ENCODE measurements at regions not wholly inside any gene's neighbourhood (a gene's known extent, or its start where the extent isn't known, plus 50 kb on each side); places are given as distances from the start of the nearest gene placed in this dataset.

- Mint-ChIP-seq H3K9me3 (no peaks in the 10 kb centered on the region), H3K36me3 (no peaks in the 10 kb centered on the region), H3K4me3 (no peak overlapping the region), H3K4me1 (ENCODE audit: low read depth in 2 of 2) (no peaks in the 10 kb centered on the region), H3K27ac (no peak overlapping the region), H3K27me3 (no peaks in the 10 kb centered on the region)
- DNase-seq (ENCODE audit: low spot score) (no peak), ATAC-seq (no peak)
Measured at GRCh38 chr20:60266177-60266823, 308.1 kb downstream of the CDH26 start.

- Mint-ChIP-seq H3K27me3 (no peaks in the 10 kb centered on the region), H3K36me3 (no peaks in the 10 kb centered on the region), H3K4me1 (ENCODE audit: low read depth in 2 of 2) (no peaks in the 10 kb centered on the region), H3K27ac (no peak overlapping the region), H3K9me3 (no peaks in the 10 kb centered on the region), H3K4me3 (no peak overlapping the region)
- no peak for DNase-seq (ENCODE audit: low spot score)
- ATAC-seq = peak in 1 of 2 donors; percentile 32
Measured at GRCh38 chr20:60268491-60268890, 310.3 kb downstream of the CDH26 start.

- H3K4me3 Mint-ChIP-seq = no peak overlapping the region
- no peak for ATAC-seq
- no peaks in the 10 kb centered on the region for H3K4me1 Mint-ChIP-seq (ENCODE audit: low read depth in 2 of 2)
- H3K27ac Mint-ChIP-seq = no peak overlapping the region
- no peaks in the 10 kb centered on the region for H3K27me3 Mint-ChIP-seq
- no peaks in the 10 kb centered on the region for H3K9me3 Mint-ChIP-seq
- H3K36me3 Mint-ChIP-seq = no peaks in the 10 kb centered on the region
- DNase-seq (ENCODE audit: low spot score) = no peak
Measured at GRCh38 chr20:60269573-60270162, 311.4 kb downstream of the CDH26 start.

- H3K27me3 Mint-ChIP-seq = no peaks in the 10 kb centered on the region
- no peak overlapping the region for H3K4me3 Mint-ChIP-seq
- ATAC-seq = no peak
- H3K9me3 Mint-ChIP-seq = no peaks in the 10 kb centered on the region
- H3K36me3 Mint-ChIP-seq = no peaks in the 10 kb centered on the region
- H3K4me1 Mint-ChIP-seq (ENCODE audit: low read depth in 2 of 2) = no peaks in the 10 kb centered on the region
- DNase-seq (ENCODE audit: low spot score) = no peak
- H3K27ac Mint-ChIP-seq = no peak overlapping the region
Measured at GRCh38 chr20:60270341-60270740, 312.1 kb downstream of the CDH26 start.

- DNase-seq (ENCODE audit: low spot score) (no peak), ATAC-seq (no peak)
- Mint-ChIP-seq H3K9me3 (no peaks in the 10 kb centered on the region), H3K36me3 (no peaks in the 10 kb centered on the region), H3K4me3 (no peak overlapping the region), H3K27me3 (no peaks in the 10 kb centered on the region), H3K27ac (no peak overlapping the region), H3K4me1 (ENCODE audit: low read depth in 2 of 2) (no peaks in the 10 kb centered on the region)
Measured at GRCh38 chr20:60271597-60271996, 313.4 kb downstream of the CDH26 start.

- Mint-ChIP-seq H3K36me3 (no peaks in the 10 kb centered on the region), H3K9me3 (no peaks in the 10 kb centered on the region), H3K4me1 (ENCODE audit: low read depth in 2 of 2) (no peaks in the 10 kb centered on the region), H3K27ac (no peak overlapping the region), H3K4me3 (no peak overlapping the region), H3K27me3 (no peaks in the 10 kb centered on the region)
- DNase-seq (ENCODE audit: low spot score) (no peak), ATAC-seq (no peak)
Measured at GRCh38 chr20:60272790-60273189, 314.6 kb downstream of the CDH26 start.

- no peak overlapping the region for H3K4me3 Mint-ChIP-seq
- no peak for ATAC-seq
Measured at GRCh38 chr20:60274717-60275116, 316.5 kb downstream of the CDH26 start.

GRCh38 chr20:60281295-60281694, 323.1 kb downstream of the CDH26 start:
- Mint-ChIP-seq H3K4me1 (ENCODE audit: low read depth in 2 of 2) (no peaks in the 10 kb centered on the region), H3K27ac (no peak overlapping the region), H3K4me3 (no peak overlapping the region), H3K9me3 (peaks cover 5% of the 10 kb centered on the region), H3K27me3 (no peaks in the 10 kb centered on the region), H3K36me3 (peaks cover 7% of the 10 kb centered on the region)
- ATAC-seq = no peak
- DNase-seq (ENCODE audit: low spot score) = no peak

More at GRCh38 chr20:60274717-60275116, 316.5 kb downstream of the CDH26 start:
- Mint-ChIP-seq H3K9me3 (no peaks in the 10 kb centered on the region), H3K27me3 (no peaks in the 10 kb centered on the region), H3K36me3 (no peaks in the 10 kb centered on the region), H3K4me1 (ENCODE audit: low read depth in 2 of 2) (no peaks in the 10 kb centered on the region), H3K27ac (no peak overlapping the region)
- no peak for DNase-seq (ENCODE audit: low spot score)

GRCh38 chr20:60283281-60283680, 325.1 kb downstream of the CDH26 start:
- H3K27me3 Mint-ChIP-seq = no peaks in the 10 kb centered on the region
- peaks cover 7% of the 10 kb centered on the region for H3K36me3 Mint-ChIP-seq
- no peak overlapping the region for H3K4me3 Mint-ChIP-seq
- H3K27ac Mint-ChIP-seq = no peak overlapping the region
- no peak for ATAC-seq
- H3K4me1 Mint-ChIP-seq (ENCODE audit: low read depth in 2 of 2) = no peaks in the 10 kb centered on the region
- peaks cover 5% of the 10 kb centered on the region for H3K9me3 Mint-ChIP-seq
- DNase-seq (ENCODE audit: low spot score) = no peak

- Mint-ChIP-seq H3K9me3 (peaks cover 14% of the 10 kb centered on the region), H3K36me3 (peaks cover 26% of the 10 kb centered on the region), H3K27ac (no peak overlapping the region), H3K4me1 (ENCODE audit: low read depth in 2 of 2) (peaks cover 4 to 5% of the 10 kb centered on the region in 2 donors), H3K4me3 (no peak overlapping the region), H3K27me3 (no peaks in the 10 kb centered on the region)
- no peak for ATAC-seq
- no peak for DNase-seq (ENCODE audit: low spot score)
Measured at GRCh38 chr20:60286764-60287163, 328.5 kb downstream of the CDH26 start.

- Mint-ChIP-seq H3K27me3 (no peaks in the 10 kb centered on the region), H3K4me1 (ENCODE audit: low read depth in 2 of 2) (peaks cover 10 to 15% of the 10 kb centered on the region in 2 donors), H3K9me3 (peaks cover 14% of the 10 kb centered on the region), H3K4me3 (no peak overlapping the region), H3K36me3 (peaks cover 24% of the 10 kb centered on the region), H3K27ac (no peak overlapping the region)
- ATAC-seq (no peak), DNase-seq (ENCODE audit: low spot score) (no peak)
Measured at GRCh38 chr20:60288945-60289344, 330.7 kb downstream of the CDH26 start.

GRCh38 chr20:60292001-60292520, 333.8 kb downstream of the CDH26 start:
- DNase-seq (ENCODE audit: low spot score) (no peak), ATAC-seq (no peak)
- peaks cover 14% of the 10 kb centered on the region for H3K9me3 Mint-ChIP-seq
- no peaks in the 10 kb centered on the region for H3K27me3 Mint-ChIP-seq
- H3K4me1 Mint-ChIP-seq (ENCODE audit: low read depth in 2 of 2) = peaks cover 20 to 29% of the 10 kb centered on the region in 2 donors
- peak overlapping the region in 1 of 2 donors; percentile 40 for H3K27ac Mint-ChIP-seq
- H3K36me3 Mint-ChIP-seq = peaks cover 24% of the 10 kb centered on the region
- no peak overlapping the region for H3K4me3 Mint-ChIP-seq

GRCh38 chr20:60294632-60295031, 336.4 kb downstream of the CDH26 start:
- ATAC-seq (no peak), DNase-seq (ENCODE audit: low spot score) (no peak)
- Mint-ChIP-seq H3K27ac (no peak overlapping the region), H3K4me1 (ENCODE audit: low read depth in 2 of 2) (peaks cover 20 to 29% of the 10 kb centered on the region in 2 donors), H3K27me3 (no peaks in the 10 kb centered on the region), H3K36me3 (peaks cover 19% of the 10 kb centered on the region), H3K9me3 (peaks cover 14% of the 10 kb centered on the region), H3K4me3 (no peak overlapping the region)

GRCh38 chr20:60295214-60295613, 337.0 kb downstream of the CDH26 start:
- ATAC-seq (no peak), DNase-seq (ENCODE audit: low spot score) (no peak)
- no peaks in the 10 kb centered on the region for H3K27me3 Mint-ChIP-seq
- H3K27ac Mint-ChIP-seq = no peak overlapping the region
- peaks cover 19% of the 10 kb centered on the region for H3K36me3 Mint-ChIP-seq
- H3K4me3 Mint-ChIP-seq = no peak overlapping the region
- peaks cover 20 to 29% of the 10 kb centered on the region in 2 donors for H3K4me1 Mint-ChIP-seq (ENCODE audit: low read depth in 2 of 2)
- peaks cover 14% of the 10 kb centered on the region for H3K9me3 Mint-ChIP-seq

Data from natural killer cell treated with Interleukin-12 subunit alpha and Interleukin-12 subunit beta and Interleukin-15 and Interleukin-18, amount 100 ng/mL, for 72 hours (primary cell).